ENCODE measurements at regions not wholly inside any gene's neighbourhood (a gene's known extent, or its start where the extent isn't known, plus 50 kb on each side); places are given as distances from the start of the nearest gene placed in this dataset.

GRCh38 chr1:168897249-168897648 lies 168.2 kb upstream of the DPT start:
- TF ChIP-seq ZNF274 (IDR thresholded peaks at IDR 0.05; ENCODE audit: low read depth, low read length) = no peak
- TF ChIP-seq SUZ12 (IDR thresholded peaks at IDR 0.05; ENCODE audit: extremely low read depth, insufficient read depth, insufficient read length) = no peak
- no peak for TF ChIP-seq YY1 (IDR thresholded peaks at IDR 0.05; ENCODE audit: insufficient read depth, insufficient read length)
